ENCODE measurements at regions not wholly inside any gene's neighbourhood (a gene's known extent, or its start where the extent isn't known, plus 50 kb on each side); places are given as distances from the start of the nearest gene placed in this dataset.

GRCh38 chr7:115153769-115154477 is 232.0 kb downstream of the MDFIC start (continued):
- TF ChIP-seq ZNF462 (CRISPR knock-in tag; IDR thresholded peaks at IDR 0.05) (no peak), JUNB (IDR thresholded peaks at IDR 0.05; ENCODE audit: unreplicated experiment) (no peak)

GRCh38 chr7:115153176-115153575 is 231.3 kb downstream of the MDFIC start:
- Mint-ChIP-seq H3K4me3 (no peak overlapping the region), H3K36me3 (ENCODE audit: low read depth) (no peaks in the 10 kb centered on the region), H3K9me3 (no peaks in the 10 kb centered on the region), H3K27ac (no peak overlapping the region), H3K4me1 (peaks cover 4% of the 10 kb centered on the region; the same call in 1 of the 3 replicates), H3K27me3 (ENCODE audit: insufficient read depth, low read depth, poor library complexity) (no peaks in the 10 kb centered on the region)
- Histone ChIP-seq H3K9me2 (ENCODE audit: insufficient read depth) (0 out of 2 replicates have a peak, but pooled peaks cover 6% of the 10 kb centered on the region), H4K20me1 (replicated peaks; ENCODE audit: insufficient read depth) (no peaks in the 10 kb centered on the region), H3K4me2 (no peak overlapping the region), H3K4me3 (no peak overlapping the region), H3F3A (replicated peaks; ENCODE audit: low read depth) (no peaks in the 10 kb centered on the region), H3K36me3 (ENCODE audit: insufficient read depth) (no peaks in the 10 kb centered on the region), H3K79me2 (replicated peaks; ENCODE audit: insufficient read depth) (no peaks in the 10 kb centered on the region), H3K27me3 (ENCODE audit: insufficient read depth) (no peaks in the 10 kb centered on the region), H3K4me1 (ENCODE audit: insufficient read depth) (no peaks in the 10 kb centered on the region), H3K27ac (ENCODE audit: low read depth) (no peak overlapping the region), H2AFZ (no peak overlapping the region)
- ATAC-seq, result no peak
- TF ChIP-seq STAT1 (IDR thresholded peaks at IDR 0.05; ENCODE audit: unreplicated experiment) (no peak), CREB1 (CRISPR knock-in tag; IDR thresholded peaks at IDR 0.05; ENCODE audit: low read depth) (no peak), ZNF331 (CRISPR knock-in tag; IDR thresholded peaks at IDR 0.05; ENCODE audit: low read depth) (no peak), NANOG (IDR thresholded peaks at IDR 0.05; ENCODE audit: borderline replicate concordance) (no peak), POLR2AphosphoS5 (IDR thresholded peaks at IDR 0.05; ENCODE audit: low read depth) (no peak), REST (IDR thresholded peaks at IDR 0.05; ENCODE audit: unreplicated experiment) (no peak), ETS1 (IDR thresholded peaks at IDR 0.05) (no peak), EZH2 (IDR thresholded peaks at IDR 0.05; ENCODE audit: low read depth, unreplicated experiment) (no peak), JUNB (IDR thresholded peaks at IDR 0.05; ENCODE audit: unreplicated experiment) (no peak)
- no peak for DNase-seq (ENCODE audit: low spot score)
